ENCODE measurements at regions not wholly inside any gene's neighbourhood (a gene's known extent, or its start where the extent isn't known, plus 50 kb on each side); places are given as distances from the start of the nearest gene placed in this dataset.

DNA sequence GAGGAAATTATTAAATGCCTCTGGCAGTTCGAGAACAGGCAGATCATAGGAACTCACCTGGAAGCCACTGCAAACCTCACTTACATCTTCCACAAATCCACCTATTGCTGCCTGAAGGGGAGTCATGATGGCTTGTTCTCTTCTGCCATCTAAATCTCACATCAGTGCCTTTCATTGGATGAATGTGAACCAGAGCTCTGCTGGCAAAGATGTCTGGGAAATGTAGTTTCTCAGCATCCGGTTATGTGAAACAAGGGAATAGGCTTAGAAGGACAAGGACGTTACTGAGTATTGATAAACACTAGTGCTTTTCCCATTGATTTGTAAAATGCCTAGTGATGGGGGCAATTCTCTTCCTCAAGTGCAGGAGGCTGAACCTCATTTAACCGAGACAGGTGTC, 483.3 kb downstream of the ARHGEF28 start (continued):
- no peak for TF ChIP-seq TCF12 (IDR thresholded peaks at IDR 0.05; ENCODE audit: low read depth, low read length)
- no peak for TF ChIP-seq CREM (IDR thresholded peaks at IDR 0.05; ENCODE audit: low read depth)
- TF ChIP-seq, protein P1, sequence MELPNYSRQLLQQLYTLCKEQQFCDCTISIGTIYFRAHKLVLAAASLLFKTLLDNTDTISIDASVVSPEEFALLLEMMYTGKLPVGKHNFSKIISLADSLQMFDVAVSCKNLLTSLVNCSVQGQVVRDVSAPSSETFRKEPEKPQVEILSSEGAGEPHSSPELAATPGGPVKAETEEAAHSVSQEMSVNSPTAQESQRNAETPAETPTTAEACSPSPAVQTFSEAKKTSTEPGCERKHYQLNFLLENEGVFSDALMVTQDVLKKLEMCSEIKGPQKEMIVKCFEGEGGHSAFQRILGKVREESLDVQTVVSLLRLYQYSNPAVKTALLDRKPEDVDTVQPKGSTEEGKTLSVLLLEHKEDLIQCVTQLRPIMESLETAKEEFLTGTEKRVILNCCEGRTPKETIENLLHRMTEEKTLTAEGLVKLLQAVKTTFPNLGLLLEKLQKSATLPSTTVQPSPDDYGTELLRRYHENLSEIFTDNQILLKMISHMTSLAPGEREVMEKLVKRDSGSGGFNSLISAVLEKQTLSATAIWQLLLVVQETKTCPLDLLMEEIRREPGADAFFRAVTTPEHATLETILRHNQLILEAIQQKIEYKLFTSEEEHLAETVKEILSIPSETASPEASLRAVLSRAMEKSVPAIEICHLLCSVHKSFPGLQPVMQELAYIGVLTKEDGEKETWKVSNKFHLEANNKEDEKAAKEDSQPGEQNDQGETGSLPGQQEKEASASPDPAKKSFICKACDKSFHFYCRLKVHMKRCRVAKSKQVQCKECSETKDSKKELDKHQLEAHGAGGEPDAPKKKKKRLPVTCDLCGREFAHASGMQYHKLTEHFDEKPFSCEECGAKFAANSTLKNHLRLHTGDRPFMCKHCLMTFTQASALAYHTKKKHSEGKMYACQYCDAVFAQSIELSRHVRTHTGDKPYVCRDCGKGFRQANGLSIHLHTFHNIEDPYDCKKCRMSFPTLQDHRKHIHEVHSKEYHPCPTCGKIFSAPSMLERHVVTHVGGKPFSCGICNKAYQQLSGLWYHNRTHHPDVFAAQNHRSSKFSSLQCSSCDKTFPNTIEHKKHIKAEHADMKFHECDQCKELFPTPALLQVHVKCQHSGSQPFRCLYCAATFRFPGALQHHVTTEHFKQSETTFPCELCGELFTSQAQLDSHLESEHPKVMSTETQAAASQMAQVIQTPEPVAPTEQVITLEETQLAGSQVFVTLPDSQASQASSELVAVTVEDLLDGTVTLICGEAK (IDR thresholded peaks at IDR 0.05; ENCODE audit: borderline replicate concordance), result no peak
- TF ChIP-seq, protein P2, sequence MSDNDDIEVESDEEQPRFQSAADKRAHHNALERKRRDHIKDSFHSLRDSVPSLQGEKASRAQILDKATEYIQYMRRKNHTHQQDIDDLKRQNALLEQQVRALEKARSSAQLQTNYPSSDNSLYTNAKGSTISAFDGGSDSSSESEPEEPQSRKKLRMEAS (IDR thresholded peaks at IDR 0.05; ENCODE audit: low read depth, low read length), result no peak
- no peak for TF ChIP-seq RAD51 (IDR thresholded peaks at IDR 0.05)

- no peak overlapping the region for H3K4me2 ChIP-seq (ENCODE audit: control insufficient read depth, insufficient read depth)
- H2AFZ ChIP-seq (ENCODE audit: control insufficient read depth, low read depth, low read length), result no peak overlapping the region
- intact Hi-C loops (cut with micrococcal nuclease; ENCODE audit: unreplicated experiment) (no loop called here), in situ Hi-C loops (cut with MboI) (no loop called here)
- ATAC-seq (no peak), FAIRE-seq (no peak), DNase-seq (ENCODE audit: low read depth, low spot score) (no peak)
- H4K20me1 ChIP-seq (ENCODE audit: control insufficient read depth, insufficient read depth), result no peaks in the 10 kb centered on the region
- POLR2A ChIA-PET, result no interaction called here
- no peaks in the 10 kb centered on the region for H3K36me3 ChIP-seq (ENCODE audit: control insufficient read depth in 2 of 2, insufficient read depth in 2 of 2, low read length in 1 of 2)
- H3K27ac ChIP-seq (ENCODE audit: control insufficient read depth, insufficient read depth), result no peak overlapping the region
- H3K27me3 ChIP-seq (replicated peaks in 1 of 2; ENCODE audit: control insufficient read depth in 2 of 2, insufficient read depth in 2 of 2, low read length in 1 of 2), result no peaks in the 10 kb centered on the region; a peak in 1 of 4 replicates
- SMC1A ChIA-PET (ENCODE audit: uncharacterized antibody, unreplicated experiment), result interaction anchor here (0.7 to 1.9 kb wide), 5 partner anchors 12 to 206 kb away, joined by 3 to 6 read pairs (median 4); no protein-coding TSS in a partner anchor
- no peak overlapping the region for H3K4me3 ChIP-seq
- no peaks in the 10 kb centered on the region; the same call in 2 of the 3 replicates for H3K9me3 ChIP-seq (replicated peaks; ENCODE audit: control insufficient read depth, insufficient read depth, low read length)
- no peak overlapping the region for H3K9ac ChIP-seq (ENCODE audit: control insufficient read depth, insufficient read depth, low read length)
- no TSS peak for BruUV-seq (replicated peaks)
- H3K79me2 ChIP-seq (ENCODE audit: control insufficient read depth, insufficient read depth, low read length), result no peaks in the 10 kb centered on the region
- RAD21 ChIA-PET (ENCODE audit: unreplicated experiment), result no interaction called here
- CTCF ChIA-PET, result interaction anchor here (0.6 to 1.2 kb wide), 2 partner anchors 17 to 21 kb away, joined by 3 read pairs; no protein-coding TSS in a partner anchor
- H3K4me1 ChIP-seq (ENCODE audit: control insufficient read depth, insufficient read depth, low read length), result no peaks in the 10 kb centered on the region
- TF ChIP-seq, protein P3, sequence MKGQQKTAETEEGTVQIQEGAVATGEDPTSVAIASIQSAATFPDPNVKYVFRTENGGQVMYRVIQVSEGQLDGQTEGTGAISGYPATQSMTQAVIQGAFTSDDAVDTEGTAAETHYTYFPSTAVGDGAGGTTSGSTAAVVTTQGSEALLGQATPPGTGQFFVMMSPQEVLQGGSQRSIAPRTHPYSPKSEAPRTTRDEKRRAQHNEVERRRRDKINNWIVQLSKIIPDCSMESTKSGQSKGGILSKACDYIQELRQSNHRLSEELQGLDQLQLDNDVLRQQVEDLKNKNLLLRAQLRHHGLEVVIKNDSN (IDR thresholded peaks at IDR 0.05; ENCODE audit: borderline replicate concordance, extremely low read length, insufficient read depth, low read depth, low read length), result no peak
- TF ChIP-seq HCFC1 (IDR thresholded peaks at IDR 0.05; ENCODE audit: low read length), result no peak
- TF ChIP-seq JUND (IDR thresholded peaks at IDR 0.05; ENCODE audit: low read depth, low read length), result no peak
- TF ChIP-seq YY1 (IDR thresholded peaks at IDR 0.05; ENCODE audit: low read depth, low read length), result no peak
- TF ChIP-seq CREB1 (IDR thresholded peaks at IDR 0.05; ENCODE audit: low read depth), result no peak
- TF ChIP-seq RCOR1 (conservative IDR thresholded peaks at IDR 0.05; ENCODE audit: low read depth, low read length), result no peak
- TF ChIP-seq, protein P4, sequence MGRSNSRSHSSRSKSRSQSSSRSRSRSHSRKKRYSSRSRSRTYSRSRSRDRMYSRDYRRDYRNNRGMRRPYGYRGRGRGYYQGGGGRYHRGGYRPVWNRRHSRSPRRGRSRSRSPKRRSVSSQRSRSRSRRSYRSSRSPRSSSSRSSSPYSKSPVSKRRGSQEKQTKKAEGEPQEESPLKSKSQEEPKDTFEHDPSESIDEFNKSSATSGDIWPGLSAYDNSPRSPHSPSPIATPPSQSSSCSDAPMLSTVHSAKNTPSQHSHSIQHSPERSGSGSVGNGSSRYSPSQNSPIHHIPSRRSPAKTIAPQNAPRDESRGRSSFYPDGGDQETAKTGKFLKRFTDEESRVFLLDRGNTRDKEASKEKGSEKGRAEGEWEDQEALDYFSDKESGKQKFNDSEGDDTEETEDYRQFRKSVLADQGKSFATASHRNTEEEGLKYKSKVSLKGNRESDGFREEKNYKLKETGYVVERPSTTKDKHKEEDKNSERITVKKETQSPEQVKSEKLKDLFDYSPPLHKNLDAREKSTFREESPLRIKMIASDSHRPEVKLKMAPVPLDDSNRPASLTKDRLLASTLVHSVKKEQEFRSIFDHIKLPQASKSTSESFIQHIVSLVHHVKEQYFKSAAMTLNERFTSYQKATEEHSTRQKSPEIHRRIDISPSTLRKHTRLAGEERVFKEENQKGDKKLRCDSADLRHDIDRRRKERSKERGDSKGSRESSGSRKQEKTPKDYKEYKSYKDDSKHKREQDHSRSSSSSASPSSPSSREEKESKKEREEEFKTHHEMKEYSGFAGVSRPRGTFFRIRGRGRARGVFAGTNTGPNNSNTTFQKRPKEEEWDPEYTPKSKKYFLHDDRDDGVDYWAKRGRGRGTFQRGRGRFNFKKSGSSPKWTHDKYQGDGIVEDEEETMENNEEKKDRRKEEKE (IDR thresholded peaks at IDR 0.05), result no peak
- no peak for TF ChIP-seq ZNF384 (IDR thresholded peaks at IDR 0.05; ENCODE audit: borderline replicate concordance, low read depth, low read length)
- no peak for TF ChIP-seq HDAC2 (IDR thresholded peaks at IDR 0.05)
- TF ChIP-seq, protein P5, sequence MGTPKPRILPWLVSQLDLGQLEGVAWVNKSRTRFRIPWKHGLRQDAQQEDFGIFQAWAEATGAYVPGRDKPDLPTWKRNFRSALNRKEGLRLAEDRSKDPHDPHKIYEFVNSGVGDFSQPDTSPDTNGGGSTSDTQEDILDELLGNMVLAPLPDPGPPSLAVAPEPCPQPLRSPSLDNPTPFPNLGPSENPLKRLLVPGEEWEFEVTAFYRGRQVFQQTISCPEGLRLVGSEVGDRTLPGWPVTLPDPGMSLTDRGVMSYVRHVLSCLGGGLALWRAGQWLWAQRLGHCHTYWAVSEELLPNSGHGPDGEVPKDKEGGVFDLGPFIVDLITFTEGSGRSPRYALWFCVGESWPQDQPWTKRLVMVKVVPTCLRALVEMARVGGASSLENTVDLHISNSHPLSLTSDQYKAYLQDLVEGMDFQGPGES (IDR thresholded peaks at IDR 0.05), result no peak
- TF ChIP-seq RB1 (IDR thresholded peaks at IDR 0.05; ENCODE audit: borderline replicate concordance), result no peak
These were observed 481.9 kb downstream of the ARHGEF28 start for GRCh38 chr5:74107899-74108298.
